ENCODE measurements at regions not wholly inside any gene's neighbourhood (a gene's known extent, or its start where the extent isn't known, plus 50 kb on each side); places are given as distances from the start of the nearest gene placed in this dataset.

DNA sequence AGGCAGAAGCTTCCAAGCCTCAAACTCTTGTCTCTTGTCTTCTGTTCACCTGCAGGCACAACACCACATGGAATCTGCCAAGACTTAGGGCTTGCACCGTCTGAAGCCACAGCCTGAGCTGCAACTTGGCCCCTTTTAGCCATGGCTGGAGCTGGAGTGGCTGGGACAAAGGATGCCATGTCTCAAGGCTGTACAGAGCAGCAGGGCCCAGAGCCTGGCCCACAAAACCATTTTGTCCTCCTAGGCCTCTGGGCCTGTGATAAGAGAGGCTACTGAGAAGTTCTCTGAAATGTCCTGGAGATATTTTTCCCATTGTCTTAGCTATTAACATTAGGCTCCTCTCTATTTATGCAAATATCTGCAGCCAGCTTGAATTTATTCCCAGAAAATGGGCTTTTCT lies 330.8 kb downstream of the DTWD2 start:
- no peak overlapping the region for H3K4me3 ChIP-seq (ENCODE audit: low read length)
- no peak for TF ChIP-seq ZNF274 (IDR thresholded peaks at IDR 0.05; ENCODE audit: low read depth, low read length)

DNA sequence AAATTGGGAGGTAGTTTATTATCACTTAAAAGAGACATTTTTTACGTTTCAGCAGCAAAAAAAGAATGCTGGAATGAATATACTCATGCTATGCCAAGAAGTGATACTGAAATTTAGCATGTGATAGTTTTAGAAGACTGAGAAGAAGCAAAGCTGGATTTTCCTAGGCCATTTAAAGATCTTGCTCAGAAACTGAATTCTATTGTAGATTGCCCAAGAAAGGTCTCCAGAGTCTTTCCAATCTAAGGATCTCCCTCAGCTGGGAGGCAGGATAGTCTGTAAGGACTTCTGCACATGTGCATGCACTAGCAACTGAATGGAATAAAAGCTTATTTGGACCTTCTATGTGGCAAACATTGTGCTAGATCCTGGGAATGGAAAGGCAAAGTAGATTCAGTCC lies 334.5 kb downstream of the DTWD2 start:
- no peak overlapping the region for H3K4me3 ChIP-seq (ENCODE audit: low read length)
- no peak for TF ChIP-seq ZNF274 (IDR thresholded peaks at IDR 0.05; ENCODE audit: low read depth, low read length)

DNA sequence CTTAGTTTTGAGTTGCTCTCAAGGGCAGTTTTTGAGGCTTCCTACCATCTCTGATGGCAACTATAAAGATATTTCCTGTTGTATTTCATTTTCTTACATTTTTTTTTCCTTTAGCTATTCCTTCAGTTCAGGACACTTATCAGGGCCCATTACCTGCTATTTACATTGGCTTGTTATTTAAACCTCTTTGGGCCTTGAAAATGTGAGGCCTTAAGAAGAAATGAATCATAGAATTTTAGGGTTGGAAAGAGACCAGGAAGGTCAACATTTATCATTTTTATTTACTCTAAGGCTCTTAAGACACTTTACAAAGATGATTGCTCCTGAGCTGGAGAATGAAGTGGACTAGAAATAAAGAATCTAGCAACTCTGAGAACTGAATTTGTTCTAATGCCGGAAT lies 335.2 kb downstream of the DTWD2 start:
- TF ChIP-seq ZNF274 (IDR thresholded peaks at IDR 0.05; ENCODE audit: low read depth, low read length), result no peak
- H3K4me3 ChIP-seq (ENCODE audit: low read length), result no peak overlapping the region

DNA sequence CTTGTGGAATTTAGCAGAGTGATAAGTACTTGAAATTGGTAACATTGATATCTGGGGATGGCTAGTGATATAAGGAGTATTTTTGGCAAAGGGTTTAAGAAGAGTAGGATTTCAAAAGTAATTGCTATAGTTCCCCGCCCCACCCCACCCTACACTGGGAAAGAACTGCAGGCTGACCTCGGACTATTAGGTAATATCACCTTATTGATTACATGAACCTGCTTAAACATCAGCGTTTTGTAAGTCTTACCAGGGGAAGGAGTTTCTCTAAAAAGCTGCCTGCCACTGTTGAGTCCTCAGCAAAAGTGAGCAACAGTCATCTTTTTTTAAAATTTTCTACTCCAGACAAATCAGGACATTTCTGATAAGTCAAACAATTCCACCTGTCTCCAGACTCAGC lies 337.3 kb downstream of the DTWD2 start:
- H3K4me3 ChIP-seq (ENCODE audit: low read length), result no peak overlapping the region
- TF ChIP-seq ZNF274 (IDR thresholded peaks at IDR 0.05; ENCODE audit: low read depth, low read length), result no peak

DNA sequence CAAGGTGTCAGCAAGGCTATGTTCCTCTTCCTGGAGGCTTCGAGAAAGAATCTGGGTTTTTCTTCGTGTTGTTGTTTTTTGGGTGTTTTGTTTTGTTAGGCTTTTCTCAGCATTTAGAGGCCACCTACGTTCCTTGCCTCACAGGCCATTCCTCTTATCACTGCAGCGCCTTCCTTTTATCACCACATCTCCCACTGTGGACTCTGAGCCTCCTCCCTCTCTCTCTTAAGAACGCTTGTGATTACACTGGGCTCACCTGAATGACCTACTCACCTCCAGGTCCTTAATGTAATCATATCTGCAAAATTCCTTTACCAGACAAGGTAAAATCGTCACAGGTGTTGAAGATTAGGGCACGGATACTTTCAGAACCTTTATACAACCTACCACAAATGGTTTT lies 340.8 kb downstream of the DTWD2 start:
- TF ChIP-seq ZNF274 (IDR thresholded peaks at IDR 0.05; ENCODE audit: low read depth, low read length), result no peak
- no peak overlapping the region for H3K4me3 ChIP-seq (ENCODE audit: low read length)

DNA sequence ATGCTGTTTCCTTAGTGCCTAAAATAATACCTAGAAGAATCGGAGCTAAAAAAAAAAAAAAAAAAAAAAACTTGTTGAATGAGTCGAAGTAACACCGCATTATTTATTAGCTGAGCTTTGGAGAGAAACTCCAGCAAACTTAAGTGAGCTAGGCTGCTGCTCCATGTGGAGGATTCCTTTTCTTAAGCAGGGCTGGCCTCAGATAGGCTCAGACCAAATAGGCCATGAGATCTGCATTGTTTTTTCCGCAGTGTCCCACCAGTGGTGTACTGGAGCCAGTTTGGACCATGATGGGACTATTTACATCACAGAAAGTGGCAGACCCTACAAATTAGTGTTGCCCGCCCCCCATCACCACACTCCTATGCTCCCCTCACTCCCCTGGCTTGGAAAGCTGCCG lies 341.4 kb downstream of the DTWD2 start:
- TF ChIP-seq ZNF274 (IDR thresholded peaks at IDR 0.05; ENCODE audit: low read depth, low read length), result no peak
- no peak overlapping the region for H3K4me3 ChIP-seq (ENCODE audit: low read length)

DNA sequence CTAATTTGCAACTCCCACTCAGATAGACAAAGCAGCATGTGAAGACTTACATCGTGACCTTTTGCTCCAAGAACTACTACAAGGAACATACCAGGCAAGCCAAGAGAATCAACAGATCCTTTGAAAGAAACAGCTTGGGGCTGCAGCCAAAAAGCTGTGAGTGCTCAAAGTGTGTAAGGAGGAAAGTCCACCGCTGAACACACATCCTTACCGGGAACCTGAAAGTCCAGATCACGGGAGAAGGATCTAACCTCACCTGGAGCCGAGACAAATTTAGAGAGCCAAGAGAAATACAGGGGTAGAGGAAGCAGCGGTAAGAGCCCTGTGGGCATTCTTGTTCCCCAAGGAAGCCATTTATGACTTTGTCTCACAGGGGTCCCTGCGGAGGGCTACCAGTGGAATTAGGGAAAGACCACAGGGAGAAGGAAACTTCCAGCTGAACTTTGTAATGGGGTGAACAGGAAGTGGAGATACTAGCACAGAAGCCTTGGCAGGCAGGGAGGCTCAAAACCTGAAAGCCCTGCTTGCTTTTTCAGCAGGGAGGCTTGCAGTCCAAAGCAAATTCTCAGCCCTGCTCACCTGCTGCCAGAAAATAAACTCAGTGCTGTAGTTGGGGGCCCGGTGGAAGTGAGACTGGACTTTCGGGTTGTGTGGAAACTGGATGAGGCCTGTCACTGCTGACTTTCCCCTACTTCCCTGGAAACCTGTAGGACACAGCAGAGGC lies 350.2 kb downstream of the DTWD2 start:
- TF ChIP-seq ZNF274 (IDR thresholded peaks at IDR 0.05; ENCODE audit: low read depth, low read length), result no peak
- H3K4me3 ChIP-seq (ENCODE audit: low read length), result no peak overlapping the region

DNA sequence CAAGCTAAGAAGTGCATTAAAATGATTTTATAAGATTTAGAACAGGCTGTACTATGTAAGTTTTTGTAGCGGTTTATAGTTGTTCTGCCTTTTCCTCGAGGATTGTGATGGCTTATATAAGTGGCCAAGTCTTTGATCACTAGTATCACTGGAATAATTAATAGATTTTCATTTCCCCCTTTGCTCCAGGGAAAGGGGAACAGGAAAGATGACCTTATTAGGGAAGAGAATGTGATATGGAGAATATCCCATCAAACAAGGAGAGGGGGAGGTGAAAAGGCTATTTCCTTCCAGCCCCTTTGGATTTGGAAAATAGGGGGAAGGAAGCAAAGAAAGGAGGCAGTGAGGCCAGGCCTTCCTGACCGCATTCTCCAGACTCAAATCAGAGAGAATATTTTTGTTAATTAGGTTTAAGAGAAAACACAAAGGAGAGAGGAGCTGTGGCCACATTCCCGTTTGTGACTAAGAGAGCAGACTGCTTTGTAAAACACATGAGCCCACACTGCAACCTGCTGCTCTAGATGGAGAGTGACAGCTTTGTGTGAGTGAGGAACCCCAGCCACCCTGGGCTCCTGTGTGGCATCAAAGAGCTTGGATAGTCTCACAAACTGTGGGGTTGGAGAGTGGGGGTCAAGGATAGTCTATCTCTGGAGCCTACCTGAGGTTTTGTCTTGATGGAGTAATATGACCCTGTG lies 359.5 kb downstream of the DTWD2 start:
- H3K4me3 ChIP-seq (ENCODE audit: low read length), result no peak overlapping the region
- TF ChIP-seq ZNF274 (IDR thresholded peaks at IDR 0.05; ENCODE audit: low read depth, low read length), result no peak

DNA sequence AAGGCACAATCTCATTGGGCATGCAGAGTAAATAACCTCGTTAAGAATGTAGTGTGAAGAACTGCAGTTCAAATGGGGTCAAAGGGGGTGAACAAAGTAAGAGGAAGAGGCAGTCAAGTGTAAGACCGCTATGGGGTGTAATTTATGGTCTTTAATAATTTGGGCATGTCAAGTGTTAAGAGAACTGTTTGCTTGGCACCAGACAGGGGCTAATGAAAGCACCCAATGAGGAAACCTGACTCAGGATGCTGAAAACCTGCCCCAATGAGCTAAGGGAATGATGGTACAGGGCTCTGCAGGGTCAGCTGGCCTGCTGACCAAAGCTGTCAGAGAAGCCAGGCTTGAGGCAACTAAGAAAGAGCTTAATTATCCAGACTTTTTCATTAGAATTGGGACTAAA lies 368.1 kb downstream of the DTWD2 start:
- H3K4me3 ChIP-seq (ENCODE audit: low read length), result no peak overlapping the region
- no peak for TF ChIP-seq ZNF274 (IDR thresholded peaks at IDR 0.05; ENCODE audit: low read depth, low read length)

DNA sequence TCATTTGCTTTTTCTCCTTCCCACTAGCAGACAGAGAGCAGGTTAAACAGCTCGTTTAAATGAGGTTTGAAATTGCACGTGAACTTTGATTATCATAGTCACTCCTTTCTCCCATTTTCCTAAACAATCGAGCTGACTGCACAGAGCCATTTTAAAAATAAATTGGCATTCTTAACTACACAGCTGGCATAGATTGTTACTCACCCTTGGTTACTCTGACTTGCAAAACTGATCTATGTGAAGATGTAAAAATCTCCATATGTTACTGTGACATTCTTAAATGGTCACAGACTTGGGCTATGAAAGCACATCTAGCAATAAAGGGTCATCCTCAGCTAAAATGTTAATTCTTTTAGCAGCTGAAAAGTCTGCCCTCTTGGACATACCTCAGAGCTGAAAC lies 368.5 kb downstream of the DTWD2 start:
- no peak overlapping the region for H3K4me3 ChIP-seq (ENCODE audit: low read length)
- TF ChIP-seq ZNF274 (IDR thresholded peaks at IDR 0.05; ENCODE audit: low read depth, low read length), result no peak

DNA sequence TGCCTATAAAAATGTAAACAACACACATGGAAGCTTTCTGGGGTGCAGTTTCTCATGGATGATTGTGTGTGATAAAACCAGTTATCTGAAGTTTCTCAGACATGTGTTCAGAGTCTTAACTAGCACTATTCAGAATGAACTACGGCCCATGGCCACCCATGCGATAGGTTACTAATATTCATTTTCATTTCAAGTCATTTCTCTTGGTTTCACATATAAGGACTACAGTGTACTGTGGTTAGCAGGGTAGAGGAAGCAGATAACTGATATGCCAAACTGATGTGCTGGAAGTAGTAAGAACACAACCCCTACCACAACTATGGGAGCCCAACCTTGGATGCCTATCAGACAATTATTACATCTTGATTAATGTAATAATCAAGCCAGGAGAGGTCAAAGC lies 372.1 kb downstream of the DTWD2 start:
- TF ChIP-seq ZNF274 (IDR thresholded peaks at IDR 0.05; ENCODE audit: low read depth, low read length), result no peak

DNA sequence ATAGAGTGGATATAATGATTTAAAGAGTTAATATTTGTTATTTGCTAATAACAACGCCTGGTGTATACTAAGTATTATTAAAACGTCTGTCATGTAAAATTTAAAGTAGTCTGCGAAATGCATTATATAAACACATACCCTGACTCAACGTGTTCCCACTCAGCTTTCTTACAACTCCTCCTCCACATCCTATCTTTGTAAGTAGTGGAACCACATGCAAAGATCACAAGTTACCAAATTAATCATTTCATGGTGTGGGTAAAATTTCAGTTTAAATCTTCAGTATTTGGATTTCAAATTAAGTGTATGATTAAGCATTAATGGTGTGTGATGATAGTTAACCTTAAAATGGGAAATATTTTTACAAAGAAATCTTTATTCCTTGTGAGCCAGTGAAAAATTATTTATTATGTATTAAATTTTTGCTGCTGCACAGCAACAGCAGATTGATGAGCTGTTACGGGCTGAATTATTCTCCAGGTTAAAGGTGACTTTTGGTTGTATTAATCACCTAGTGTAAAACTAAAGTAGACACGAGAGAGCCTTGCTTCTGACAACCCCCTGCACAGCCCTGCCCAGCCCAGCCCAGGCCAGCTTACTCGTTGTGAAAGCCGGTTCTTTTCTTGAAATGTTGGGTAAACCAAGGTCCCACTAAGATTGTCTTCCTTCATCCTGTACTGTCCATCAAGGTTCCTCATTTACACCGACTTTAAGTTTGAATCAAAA lies 373.5 kb downstream of the DTWD2 start:
- TF ChIP-seq ZNF274 (IDR thresholded peaks at IDR 0.05; ENCODE audit: low read depth, low read length), result no peak
- no peak overlapping the region for H3K4me3 ChIP-seq (ENCODE audit: low read length)

More for the DNA sequence above, 372.1 kb downstream of the DTWD2 start:
- H3K4me3 ChIP-seq (ENCODE audit: low read length), result no peak overlapping the region

DNA sequence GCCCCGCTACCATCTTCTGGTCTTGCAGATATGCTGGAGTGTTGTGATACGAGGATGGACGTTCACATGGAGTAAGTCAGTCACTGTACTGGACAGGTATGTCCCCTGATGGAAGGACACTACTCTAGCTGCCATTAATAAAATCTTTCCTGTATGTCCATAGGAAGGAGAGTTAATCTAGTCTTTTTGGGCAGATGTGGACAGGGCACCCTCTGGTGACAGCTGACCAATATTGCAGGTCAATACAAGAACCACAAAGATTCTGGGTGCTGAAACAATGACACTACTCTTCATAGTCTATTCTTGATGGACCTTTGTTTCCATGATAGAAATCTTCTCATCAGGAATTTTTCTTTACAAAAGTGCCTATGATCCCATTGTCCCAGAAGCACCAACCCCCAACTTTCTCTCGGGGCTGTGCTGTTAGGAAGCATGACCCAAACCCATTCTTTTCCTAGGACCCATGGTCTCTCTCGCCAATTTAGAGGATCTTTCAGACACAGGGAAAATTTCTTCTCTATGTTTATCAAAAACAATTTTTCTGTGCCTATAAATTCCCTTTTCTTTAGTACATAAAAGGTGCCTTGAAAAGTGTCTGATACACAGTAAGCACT lies 376.9 kb downstream of the DTWD2 start:
- no peak overlapping the region for H3K4me3 ChIP-seq (ENCODE audit: low read length)
- TF ChIP-seq ZNF274 (IDR thresholded peaks at IDR 0.05; ENCODE audit: low read depth, low read length), result no peak

DNA sequence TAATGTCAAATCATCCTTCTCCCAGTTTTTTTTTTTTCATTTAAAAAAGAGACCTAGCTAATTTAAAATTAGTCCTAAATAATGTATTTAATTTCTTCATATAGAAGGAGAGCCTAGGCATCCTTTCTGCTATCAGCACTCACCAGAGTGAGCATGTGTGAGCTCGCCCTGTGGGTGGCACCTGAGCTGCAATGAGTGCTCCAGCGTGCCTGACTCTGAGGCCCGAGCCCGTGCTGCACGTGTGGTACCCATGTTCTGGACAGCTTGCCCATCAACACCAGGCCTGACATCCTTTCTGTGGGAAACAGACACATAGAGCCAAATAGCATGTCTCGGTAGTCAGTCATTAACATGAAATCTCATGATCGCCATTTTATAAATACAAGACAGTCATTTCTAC lies 381.4 kb downstream of the DTWD2 start:
- no peak overlapping the region for H3K4me3 ChIP-seq (ENCODE audit: low read length)
- TF ChIP-seq ZNF274 (IDR thresholded peaks at IDR 0.05; ENCODE audit: low read depth, low read length), result no peak

Data from GM08714 (cell line).